Neural cell (in vitro differentiated cells): ENCODE measurements at regions not wholly inside any gene's neighbourhood (a gene's known extent, or its start where the extent isn't known, plus 50 kb on each side); places are given as distances from the start of the nearest gene placed in this dataset.

Source experiments
- H2AFZ ChIP-seq: fragments of 200-600, 300-800 bp; sonication (generic), shearing (Covaris generic); 2 replicates; pipeline ENCODE4 v1.6.0; 2014; ENCODE audit warnings: low read depth, mild to moderate bottlenecking, antibody characterized with exemption, low read length, moderate library complexity
- H3F3A ChIP-seq: fragments of 200-600 bp; shearing (Covaris generic); 2 replicates; pipeline ENCODE4 v1.6.1; 2016; ENCODE audit warnings: mild to moderate bottlenecking, moderate library complexity, mixed read lengths, antibody characterized with exemption, low read length; ENCODE audit not compliant: insufficient read depth, poor library complexity, severe bottlenecking
- H3K27ac ChIP-seq: fragments of 200-600, 300-800 bp; sonication (generic), shearing (Covaris generic); 2 replicates; pipeline ENCODE4 v1.5.1; 2014; ENCODE audit warnings: mild to moderate bottlenecking, low read length, moderate library complexity
- H3K27me3 ChIP-seq: fragments of 300-800, 200-600 bp; sonication (generic), shearing (Covaris generic); 2 replicates; pipeline ENCODE4 v1.6.0; 2014; ENCODE audit warnings: mild to moderate bottlenecking, low read depth, low read length, moderate library complexity; ENCODE audit not compliant: insufficient read depth
- H3K36me3 ChIP-seq: fragments of 300-800, 200-600 bp; sonication (generic), shearing (Covaris generic); 2 replicates; pipeline ENCODE4 v1.5.1; 2014; ENCODE audit warnings: mild to moderate bottlenecking, antibody characterized with exemption, low read length, moderate library complexity; ENCODE audit not compliant: insufficient read depth
- H3K4me2 ChIP-seq: fragments of 300-800, 200-600 bp; sonication (generic), shearing (Covaris generic); 2 replicates; pipeline ENCODE4 v1.6.0; 2014; ENCODE audit warnings: mild to moderate bottlenecking, low read length
- H3K4me3 ChIP-seq: fragments of 300-800, 200-600 bp; sonication (generic), shearing (Covaris generic); 2 replicates; pipeline ENCODE4 v1.5.1; 2014; ENCODE audit warnings: mild to moderate bottlenecking, low read length, moderate library complexity
- H3K79me2 ChIP-seq: fragments of 200-600 bp; shearing (Covaris generic); replicated peaks from 2 replicates; pipeline ENCODE4 v1.6.0; 2014; ENCODE audit warnings: mild to moderate bottlenecking, low read length, moderate library complexity; ENCODE audit not compliant: insufficient read depth
- H3K9ac ChIP-seq: fragments of 300-800, 200-600 bp; sonication (generic), shearing (Covaris generic); 2 replicates; pipeline ENCODE4 v1.6.1; 2016; ENCODE audit warnings: mild to moderate bottlenecking, low read length, mixed read lengths
- H3K9me2 ChIP-seq: fragments of 200-600 bp; shearing (Covaris generic); 2 replicates; pipeline ENCODE4 v1.6.1; 2016; ENCODE audit warnings: mild to moderate bottlenecking, low read length, mixed read lengths; ENCODE audit not compliant: insufficient read depth
- H3K9me3 ChIP-seq: fragments of 200-600, 300-800 bp; sonication (generic), shearing (Covaris generic); 2 replicates; pipeline ENCODE4 v1.6.1; 2016; ENCODE audit warnings: mild to moderate bottlenecking, mixed run types, low read length, moderate library complexity, mixed read lengths
- H4K20me1 ChIP-seq: fragments of 200-600 bp; shearing (Covaris generic); 2 replicates; pipeline ENCODE4 v1.6.1; 2016; ENCODE audit warnings: mild to moderate bottlenecking, mixed run types; ENCODE audit not compliant: insufficient read depth
- CTCF ChIP-seq: fragments of 450-650 bp; IDR thresholded peaks from 2 replicates; pipeline ENCODE4 v1.5.1; 2014; ENCODE audit warnings: antibody characterized with exemption, mild to moderate bottlenecking, moderate library complexity; ENCODE audit not compliant: poor library complexity, severe bottlenecking
- EP300 ChIP-seq: fragments of 450-650 bp; conservative IDR thresholded peaks from 2 replicates; pipeline ENCODE4 v1.6.1; 2014; ENCODE audit warnings: antibody characterized with exemption, mild to moderate bottlenecking, moderate library complexity; ENCODE audit not compliant: poor library complexity, severe bottlenecking
- EZH2 ChIP-seq: fragments of 200-600, 300-800 bp; shearing (Covaris generic), sonication (generic); IDR thresholded peaks from 2 replicates; pipeline ENCODE4 v1.6.1; 2014; ENCODE audit warnings: antibody characterized with exemption, low read length, borderline replicate concordance, mild to moderate bottlenecking; ENCODE audit not compliant: insufficient read depth, poor library complexity, severe bottlenecking
- MXI1 ChIP-seq: fragments of 450-650 bp; conservative IDR thresholded peaks from 2 replicates; pipeline ENCODE4 v1.6.1; 2014; ENCODE audit warnings: antibody characterized with exemption, mild to moderate bottlenecking; ENCODE audit not compliant: poor library complexity, severe bottlenecking
- POLR2AphosphoS5 ChIP-seq: IDR thresholded peaks from 2 replicates; pipeline ENCODE4 v1.6.1; 2012
- RAD21 ChIP-seq: fragments of 450-650 bp; conservative IDR thresholded peaks from 2 replicates; pipeline ENCODE4 v1.6.1; 2014; ENCODE audit warnings: antibody characterized with exemption, mild to moderate bottlenecking, moderate library complexity
- REST ChIP-seq: IDR thresholded peaks from 2 replicates; pipeline ENCODE4 v1.6.1; 2012; ENCODE audit warnings: borderline replicate concordance
- SMC3 ChIP-seq: fragments of 450-650 bp; conservative IDR thresholded peaks from 2 replicates; pipeline ENCODE4 v1.6.1; 2014; ENCODE audit warnings: antibody characterized with exemption, mild to moderate bottlenecking, moderate library complexity; ENCODE audit not compliant: poor library complexity
- TAF1 ChIP-seq: IDR thresholded peaks from 2 replicates; pipeline ENCODE4 v1.6.1; 2012; ENCODE audit warnings: low read depth

- H3K27ac ChIP-seq: no peak overlapping the region
- no peak overlapping the region for H2AFZ ChIP-seq
- TF ChIP-seq EP300 (peak; percentile 11), RAD21 (no peak)
- H3K36me3 ChIP-seq: no peaks in the 10 kb centered on the region
- no peaks in the 10 kb centered on the region for H3F3A ChIP-seq
- no peaks in the 10 kb centered on the region for H4K20me1 ChIP-seq
- H3K79me2 ChIP-seq: no peaks in the 10 kb centered on the region
- no peak overlapping the region for H3K9ac ChIP-seq
- H3K27me3 ChIP-seq: no peaks in the 10 kb centered on the region
- no peak overlapping the region for H3K4me2 ChIP-seq
- H3K4me3 ChIP-seq: no peak overlapping the region
- H3K9me2 ChIP-seq: no peaks in the 10 kb centered on the region
- H3K9me3 ChIP-seq: no peaks in the 10 kb centered on the region
Measured at GRCh38 chr5:124061663-124062062, 549.7 kb downstream of the CSNK1G3 start.

GRCh38 chr5:124061068-124061430, 549.1 kb downstream of the CSNK1G3 start:
- Histone ChIP-seq H3K36me3 (no peaks in the 10 kb centered on the region), H3K9me3 (no peaks in the 10 kb centered on the region), H3K27ac (no peak overlapping the region), H3K9ac (no peak overlapping the region), H3K4me2 (no peak overlapping the region), H4K20me1 (no peaks in the 10 kb centered on the region), H3F3A (no peaks in the 10 kb centered on the region), H3K27me3 (no peaks in the 10 kb centered on the region), H3K9me2 (no peaks in the 10 kb centered on the region), H3K79me2 (no peaks in the 10 kb centered on the region), H3K4me3 (no peak overlapping the region), H2AFZ (no peak overlapping the region)
- TF ChIP-seq EP300: no peak
- no peak for TF ChIP-seq CTCF
- no peak for TF ChIP-seq POLR2AphosphoS5
- TF ChIP-seq TAF1: no peak

- no peak overlapping the region for H3K4me2 ChIP-seq
- H2AFZ ChIP-seq: no peak overlapping the region
- no peak overlapping the region for H3K27ac ChIP-seq
- H3K9me3 ChIP-seq: no peaks in the 10 kb centered on the region
- no peaks in the 10 kb centered on the region for H3K36me3 ChIP-seq
- TF ChIP-seq REST (no peak), POLR2AphosphoS5 (no peak), EP300 (no peak), RAD21 (no peak), CTCF (no peak), SMC3 (no peak), TAF1 (no peak), MXI1 (no peak), EZH2 (no peak)
- H3K27me3 ChIP-seq: no peaks in the 10 kb centered on the region
- no peaks in the 10 kb centered on the region for H3F3A ChIP-seq
- H3K4me3 ChIP-seq: no peak overlapping the region
- no peak overlapping the region for H3K9ac ChIP-seq
- no peaks in the 10 kb centered on the region for H3K9me2 ChIP-seq
- H3K79me2 ChIP-seq: no peaks in the 10 kb centered on the region
- no peaks in the 10 kb centered on the region for H4K20me1 ChIP-seq
Measured at GRCh38 chr5:124060413-124061067, 548.6 kb downstream of the CSNK1G3 start.
